GM12873 (cell line): ENCODE measurements at regions not wholly inside any gene's neighbourhood (a gene's known extent, or its start where the extent isn't known, plus 50 kb on each side); places are given as distances from the start of the nearest gene placed in this dataset.

Source experiments
- CTCF ChIP-seq: IDR thresholded peaks from 2 replicates; pipeline ENCODE4 v1.5.1; 2012; ENCODE audit warnings: low read depth, mild to moderate bottlenecking, moderate library complexity, low read length, control low read depth; ENCODE audit not compliant: insufficient read depth; ENCODE audit errors: missing control alignments

GRCh38 chr1:187641907-187642306 lies 813.2 kb downstream of the PLA2G4A start:
- no peak for TF ChIP-seq CTCF

- no peak for TF ChIP-seq CTCF
Observed at GRCh38 chr1:187645651-187646050, 816.9 kb downstream of the PLA2G4A start.

GRCh38 chr1:187646536-187647107 lies 817.9 kb downstream of the PLA2G4A start:
- TF ChIP-seq CTCF, result no peak

GRCh38 chr1:187648091-187648490 lies 819.3 kb downstream of the PLA2G4A start:
- TF ChIP-seq CTCF, result no peak

GRCh38 chr1:187654635-187655034 lies 825.9 kb downstream of the PLA2G4A start:
- no peak for TF ChIP-seq CTCF

GRCh38 chr1:187655104-187655503 lies 826.4 kb downstream of the PLA2G4A start:
- no peak for TF ChIP-seq CTCF

GRCh38 chr1:187665483-187665882 lies 836.7 kb downstream of the PLA2G4A start:
- TF ChIP-seq CTCF, result no peak
